Neural cell (in vitro differentiated cells): ENCODE measurements at regions not wholly inside any gene's neighbourhood (a gene's known extent, or its start where the extent isn't known, plus 50 kb on each side); places are given as distances from the start of the nearest gene placed in this dataset.

ENCODE experiments used
- H2AFZ ChIP-seq: fragments of 200-600, 300-800 bp; sonication (generic), shearing (Covaris generic); 2 replicates; pipeline ENCODE4 v1.6.0; 2014; ENCODE audit warnings: low read depth, mild to moderate bottlenecking, antibody characterized with exemption, low read length, moderate library complexity
- H3F3A ChIP-seq: fragments of 200-600 bp; shearing (Covaris generic); 2 replicates; pipeline ENCODE4 v1.6.1; 2016; ENCODE audit warnings: mild to moderate bottlenecking, moderate library complexity, mixed read lengths, antibody characterized with exemption, low read length; ENCODE audit not compliant: insufficient read depth, poor library complexity, severe bottlenecking
- H3K27ac ChIP-seq: fragments of 200-600, 300-800 bp; sonication (generic), shearing (Covaris generic); 2 replicates; pipeline ENCODE4 v1.5.1; 2014; ENCODE audit warnings: mild to moderate bottlenecking, low read length, moderate library complexity
- H3K27me3 ChIP-seq: fragments of 300-800, 200-600 bp; sonication (generic), shearing (Covaris generic); 2 replicates; pipeline ENCODE4 v1.6.0; 2014; ENCODE audit warnings: mild to moderate bottlenecking, low read depth, low read length, moderate library complexity; ENCODE audit not compliant: insufficient read depth
- H3K36me3 ChIP-seq: fragments of 300-800, 200-600 bp; sonication (generic), shearing (Covaris generic); 2 replicates; pipeline ENCODE4 v1.5.1; 2014; ENCODE audit warnings: mild to moderate bottlenecking, antibody characterized with exemption, low read length, moderate library complexity; ENCODE audit not compliant: insufficient read depth
- H3K4me2 ChIP-seq: fragments of 300-800, 200-600 bp; sonication (generic), shearing (Covaris generic); 2 replicates; pipeline ENCODE4 v1.6.0; 2014; ENCODE audit warnings: mild to moderate bottlenecking, low read length
- H3K4me3 ChIP-seq: fragments of 300-800, 200-600 bp; sonication (generic), shearing (Covaris generic); 2 replicates; pipeline ENCODE4 v1.5.1; 2014; ENCODE audit warnings: mild to moderate bottlenecking, low read length, moderate library complexity
- H3K79me2 ChIP-seq: fragments of 200-600 bp; shearing (Covaris generic); replicated peaks from 2 replicates; pipeline ENCODE4 v1.6.0; 2014; ENCODE audit warnings: mild to moderate bottlenecking, low read length, moderate library complexity; ENCODE audit not compliant: insufficient read depth
- H3K9ac ChIP-seq: fragments of 300-800, 200-600 bp; sonication (generic), shearing (Covaris generic); 2 replicates; pipeline ENCODE4 v1.6.1; 2016; ENCODE audit warnings: mild to moderate bottlenecking, low read length, mixed read lengths
- H3K9me2 ChIP-seq: fragments of 200-600 bp; shearing (Covaris generic); 2 replicates; pipeline ENCODE4 v1.6.1; 2016; ENCODE audit warnings: mild to moderate bottlenecking, low read length, mixed read lengths; ENCODE audit not compliant: insufficient read depth
- H3K9me3 ChIP-seq: fragments of 200-600, 300-800 bp; sonication (generic), shearing (Covaris generic); 2 replicates; pipeline ENCODE4 v1.6.1; 2016; ENCODE audit warnings: mild to moderate bottlenecking, mixed run types, low read length, moderate library complexity, mixed read lengths
- H4K20me1 ChIP-seq: fragments of 200-600 bp; shearing (Covaris generic); 2 replicates; pipeline ENCODE4 v1.6.1; 2016; ENCODE audit warnings: mild to moderate bottlenecking, mixed run types; ENCODE audit not compliant: insufficient read depth
- CTCF ChIP-seq: fragments of 450-650 bp; IDR thresholded peaks from 2 replicates; pipeline ENCODE4 v1.5.1; 2014; ENCODE audit warnings: antibody characterized with exemption, mild to moderate bottlenecking, moderate library complexity; ENCODE audit not compliant: poor library complexity, severe bottlenecking
- EP300 ChIP-seq: fragments of 450-650 bp; conservative IDR thresholded peaks from 2 replicates; pipeline ENCODE4 v1.6.1; 2014; ENCODE audit warnings: antibody characterized with exemption, mild to moderate bottlenecking, moderate library complexity; ENCODE audit not compliant: poor library complexity, severe bottlenecking
- EZH2 ChIP-seq: fragments of 200-600, 300-800 bp; shearing (Covaris generic), sonication (generic); IDR thresholded peaks from 2 replicates; pipeline ENCODE4 v1.6.1; 2014; ENCODE audit warnings: antibody characterized with exemption, low read length, borderline replicate concordance, mild to moderate bottlenecking; ENCODE audit not compliant: insufficient read depth, poor library complexity, severe bottlenecking
- MXI1 ChIP-seq: fragments of 450-650 bp; conservative IDR thresholded peaks from 2 replicates; pipeline ENCODE4 v1.6.1; 2014; ENCODE audit warnings: antibody characterized with exemption, mild to moderate bottlenecking; ENCODE audit not compliant: poor library complexity, severe bottlenecking
- POLR2AphosphoS5 ChIP-seq: IDR thresholded peaks from 2 replicates; pipeline ENCODE4 v1.6.1; 2012
- RAD21 ChIP-seq: fragments of 450-650 bp; conservative IDR thresholded peaks from 2 replicates; pipeline ENCODE4 v1.6.1; 2014; ENCODE audit warnings: antibody characterized with exemption, mild to moderate bottlenecking, moderate library complexity
- REST ChIP-seq: IDR thresholded peaks from 2 replicates; pipeline ENCODE4 v1.6.1; 2012; ENCODE audit warnings: borderline replicate concordance
- SMC3 ChIP-seq: fragments of 450-650 bp; conservative IDR thresholded peaks from 2 replicates; pipeline ENCODE4 v1.6.1; 2014; ENCODE audit warnings: antibody characterized with exemption, mild to moderate bottlenecking, moderate library complexity; ENCODE audit not compliant: poor library complexity
- TAF1 ChIP-seq: IDR thresholded peaks from 2 replicates; pipeline ENCODE4 v1.6.1; 2012; ENCODE audit warnings: low read depth

GRCh38 chr6:67248077-67248476 lies 1387.0 kb upstream of the ADGRB3 start:
- H2AFZ ChIP-seq: no peak overlapping the region

GRCh38 chr6:67244037-67244436 lies 1391.0 kb upstream of the ADGRB3 start:
- H3F3A ChIP-seq: no peaks in the 10 kb centered on the region
- H3K27me3 ChIP-seq: no peaks in the 10 kb centered on the region
- H4K20me1 ChIP-seq: no peaks in the 10 kb centered on the region
- no peak overlapping the region for H2AFZ ChIP-seq
- H3K36me3 ChIP-seq: no peaks in the 10 kb centered on the region
- H3K4me2 ChIP-seq: no peak overlapping the region
- H3K79me2 ChIP-seq: no peaks in the 10 kb centered on the region
- no peak overlapping the region for H3K27ac ChIP-seq
- no peak overlapping the region for H3K9ac ChIP-seq
- H3K9me2 ChIP-seq: no peaks in the 10 kb centered on the region
- H3K9me3 ChIP-seq: no peaks in the 10 kb centered on the region
- no peak overlapping the region for H3K4me3 ChIP-seq
- TF ChIP-seq RAD21 (no peak), CTCF (no peak), POLR2AphosphoS5 (no peak), REST (no peak), TAF1 (no peak), EP300 (no peak), EZH2 (no peak)

More at GRCh38 chr6:67248077-67248476, 1387.0 kb upstream of the ADGRB3 start:
- Histone ChIP-seq H3K9ac (no peak overlapping the region), H3K9me3 (no peaks in the 10 kb centered on the region), H4K20me1 (no peaks in the 10 kb centered on the region), H3K4me3 (no peak overlapping the region), H3K9me2 (no peaks in the 10 kb centered on the region), H3K79me2 (no peaks in the 10 kb centered on the region), H3F3A (no peaks in the 10 kb centered on the region), H3K36me3 (no peaks in the 10 kb centered on the region), H3K27me3 (no peaks in the 10 kb centered on the region), H3K4me2 (no peak overlapping the region), H3K27ac (no peak overlapping the region)
- no peak for TF ChIP-seq POLR2AphosphoS5
- TF ChIP-seq MXI1: no peak
- TF ChIP-seq REST: no peak
- no peak for TF ChIP-seq CTCF
- TF ChIP-seq SMC3: no peak
- no peak for TF ChIP-seq EZH2
- no peak for TF ChIP-seq TAF1
- no peak for TF ChIP-seq RAD21
